HG03354 (cell line): ENCODE measurements at regions not wholly inside any gene's neighbourhood (a gene's known extent, or its start where the extent isn't known, plus 50 kb on each side); places are given as distances from the start of the nearest gene placed in this dataset.
"Not testable (repeated sequence)": the region's sequence is repeated elsewhere in the genome, so short reads cannot be mapped to it uniquely, and the experiment has no call there.

Source experiments
- ATAC-seq: cut with Tn5 transposase; IDR thresholded peaks from one replicate; pipeline ENCODE4 v1.9.1; 2021; ENCODE audit warnings: mild to moderate bottlenecking; ENCODE audit not compliant: unreplicated experiment, poor library complexity, severe bottlenecking

DNA sequence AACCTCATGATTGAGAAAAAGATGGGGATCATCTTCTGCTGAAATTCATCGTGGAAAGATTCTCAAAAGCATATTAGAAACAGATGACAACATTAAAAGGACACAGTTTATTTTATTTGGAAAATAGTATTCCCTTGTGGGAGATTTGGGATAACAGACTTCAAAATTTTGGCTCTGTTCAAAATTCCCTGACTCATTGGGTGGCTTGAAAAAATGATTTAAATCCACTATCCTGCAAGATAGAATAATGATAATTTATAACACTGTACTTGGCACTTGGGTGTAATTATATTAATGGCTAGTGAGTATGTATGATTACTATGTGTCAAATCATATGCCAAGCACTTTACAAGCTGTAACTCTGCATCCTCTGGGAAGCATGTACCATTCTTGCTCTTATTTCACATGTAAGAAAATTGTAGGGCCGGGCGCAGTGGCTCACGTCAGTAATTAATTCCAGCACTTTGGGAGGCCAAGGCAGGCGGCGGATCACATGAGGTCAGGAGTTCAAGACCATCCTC is 128.8 kb downstream of the LMNTD1 start:
- no peak for ATAC-seq

DNA sequence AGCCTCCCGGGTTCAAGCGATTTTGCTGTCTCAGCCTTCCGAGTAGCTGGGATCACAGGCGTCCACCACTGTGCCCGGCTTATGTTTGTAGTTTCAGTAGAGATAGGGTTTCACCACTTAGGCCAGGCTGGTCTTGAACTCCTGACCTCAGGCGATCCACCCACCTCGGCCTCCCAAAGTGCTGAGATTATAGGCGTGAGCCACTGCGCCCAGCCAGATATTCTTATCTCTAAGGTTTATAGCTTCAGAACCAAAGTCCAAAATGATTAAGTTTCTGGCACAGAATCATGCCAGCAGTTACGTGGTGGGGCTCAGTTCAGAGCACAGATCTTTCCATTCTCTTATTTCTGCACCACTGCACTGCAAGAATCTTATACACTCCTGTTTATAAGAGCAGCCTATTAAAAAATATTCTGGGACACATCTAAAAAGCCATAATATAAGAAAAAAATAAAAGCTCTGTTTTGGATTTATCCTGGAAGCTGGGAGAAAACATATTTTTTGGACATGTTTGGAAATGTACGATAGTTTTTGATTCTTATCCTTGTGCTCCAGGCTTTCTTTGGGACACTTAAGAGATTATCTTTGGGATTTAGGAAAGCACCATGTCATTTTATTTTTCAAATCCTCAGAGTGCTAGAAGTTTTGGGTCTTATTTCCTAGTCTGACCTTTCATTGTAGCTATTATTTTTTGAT is 129.6 kb downstream of the LMNTD1 start:
- no peak for ATAC-seq

DNA sequence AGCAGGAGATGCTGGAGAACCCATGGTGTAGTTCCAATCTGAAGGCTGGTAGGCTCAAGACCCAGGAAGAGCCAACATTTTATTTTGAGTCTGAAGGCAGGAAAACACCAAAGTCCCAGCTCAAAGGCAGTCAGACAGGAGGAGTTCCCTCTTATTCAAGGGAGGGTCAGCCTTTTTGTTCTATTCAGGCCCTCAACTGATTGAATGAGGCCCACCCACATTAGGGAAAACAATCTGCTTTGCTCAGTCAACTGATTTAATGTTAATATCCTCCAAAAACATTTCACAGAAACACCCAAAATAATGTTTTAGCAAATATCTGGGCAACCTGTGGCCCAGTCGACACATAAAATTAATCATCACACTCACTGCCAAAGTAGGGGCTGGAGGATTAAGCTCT is 130.8 kb downstream of the LMNTD1 start:
- no peak for ATAC-seq

DNA sequence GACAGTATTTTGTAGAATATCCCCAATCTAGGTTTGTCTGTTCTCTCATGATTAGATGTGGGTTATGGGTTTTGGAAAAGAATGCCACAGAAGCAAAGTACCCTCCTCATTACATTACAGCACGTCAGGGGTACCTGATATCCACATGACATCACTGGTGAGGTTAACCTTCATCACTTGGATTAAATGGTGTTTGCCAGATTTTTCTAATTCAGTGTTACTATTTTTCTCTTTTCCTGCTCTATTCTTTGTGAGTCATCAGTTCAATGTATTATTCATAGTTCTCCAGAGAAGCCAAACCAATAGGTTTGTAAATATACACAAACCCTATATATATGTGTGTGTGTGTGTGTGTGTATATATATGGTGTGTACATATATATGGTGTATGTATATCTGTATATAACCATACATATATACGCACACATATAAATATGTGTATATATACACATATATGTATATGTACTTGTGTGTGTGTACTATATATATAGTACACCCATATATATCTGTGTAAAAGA is 131.4 kb downstream of the LMNTD1 start:
- no peak for ATAC-seq

DNA sequence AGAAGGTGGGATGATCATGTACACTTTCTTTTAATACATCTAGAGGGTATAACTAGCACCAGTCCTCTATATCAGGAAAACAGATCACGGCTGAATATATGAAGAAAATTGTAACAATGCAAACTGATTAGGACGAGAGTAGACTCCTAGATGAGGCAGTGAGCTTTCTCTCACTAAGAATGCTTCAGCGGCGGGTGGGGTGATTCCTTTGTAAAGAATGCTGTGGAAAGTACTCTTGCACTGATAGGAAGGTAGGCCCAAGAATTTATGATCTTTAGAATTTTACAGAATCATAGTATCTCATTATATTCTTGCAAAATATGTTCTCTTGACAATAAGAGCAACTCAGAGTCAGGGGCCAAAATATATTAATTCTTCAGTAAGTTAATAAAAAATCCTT is 133.0 kb downstream of the LMNTD1 start:
- ATAC-seq, result no peak

DNA sequence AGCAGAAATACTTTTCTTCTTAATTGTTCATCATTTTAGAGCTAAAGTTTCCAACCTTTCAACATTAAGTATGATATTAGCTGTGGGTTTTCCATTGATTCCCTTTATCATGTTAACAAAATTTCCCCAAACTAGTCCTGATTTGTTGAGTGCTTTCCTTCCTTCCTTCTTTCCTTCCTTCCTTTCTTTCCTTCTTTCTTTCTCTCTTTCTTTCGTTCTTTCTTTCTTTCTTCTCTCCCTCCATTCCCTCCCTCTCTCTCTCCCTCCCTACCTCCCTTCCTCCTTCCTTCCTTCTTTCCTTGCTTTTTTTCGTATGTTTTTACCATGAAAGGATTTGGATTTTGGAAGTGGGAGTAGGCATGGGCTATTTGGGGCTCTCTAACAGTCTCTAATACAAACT is 133.5 kb downstream of the LMNTD1 start:
- no peak for ATAC-seq

DNA sequence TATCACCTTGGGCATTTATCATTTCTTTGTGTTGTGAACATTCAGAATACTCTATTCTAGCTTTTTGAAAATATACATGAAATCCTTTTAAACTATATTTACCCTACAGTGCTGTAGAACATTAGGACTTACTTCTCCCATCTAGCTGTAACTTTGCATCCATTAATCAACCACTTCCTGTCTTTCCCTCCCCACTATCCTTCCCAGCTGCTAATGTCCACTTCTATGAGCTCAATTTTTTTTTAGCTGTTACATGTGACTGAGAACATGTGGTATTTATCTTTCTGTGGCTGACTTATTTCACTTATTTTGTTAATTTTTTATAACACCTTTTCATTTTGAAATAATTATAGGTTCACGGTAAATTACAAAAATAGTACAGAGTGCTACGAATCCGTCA is 136.0 kb downstream of the LMNTD1 start:
- no peak for ATAC-seq

DNA sequence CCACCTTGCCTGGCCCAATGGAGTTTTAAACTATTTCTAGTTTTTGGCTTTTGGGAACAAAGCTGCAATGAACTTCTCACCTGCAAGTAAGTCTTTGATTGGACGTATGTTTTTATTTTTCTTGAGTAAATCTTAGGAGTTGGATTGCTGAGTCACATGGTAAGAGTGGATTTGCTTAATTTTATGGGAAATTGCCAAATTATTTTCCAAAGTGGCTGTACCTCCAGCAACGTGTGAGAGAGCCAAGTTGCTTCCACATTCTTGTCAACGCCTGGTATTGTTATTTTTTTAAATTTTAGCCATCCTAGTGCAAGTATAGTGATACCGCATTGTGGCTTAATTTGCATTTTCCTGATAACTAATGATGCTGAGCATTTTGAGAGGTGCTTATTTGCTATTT is 136.6 kb downstream of the LMNTD1 start:
- no peak for ATAC-seq

DNA sequence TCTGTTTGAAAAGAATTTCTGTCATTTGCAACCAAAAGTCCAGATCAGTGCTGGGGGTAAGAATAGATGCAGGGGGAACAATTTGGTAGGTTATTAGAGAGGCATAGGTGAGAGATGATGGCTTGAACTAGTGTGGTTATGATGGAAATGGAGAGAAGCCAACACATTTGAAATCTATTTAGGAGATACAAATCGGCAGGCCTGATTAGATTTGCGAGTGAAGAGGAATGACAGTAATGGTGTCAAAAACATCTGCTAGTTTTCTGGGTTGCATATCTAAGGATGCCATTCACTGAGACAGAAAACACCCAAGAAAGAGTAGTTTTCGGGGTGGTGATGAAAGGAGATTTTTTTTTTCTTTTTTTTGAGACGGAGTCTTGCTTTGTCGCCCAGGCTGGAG is 138.1 kb downstream of the LMNTD1 start:
- ATAC-seq, result no peak

DNA sequence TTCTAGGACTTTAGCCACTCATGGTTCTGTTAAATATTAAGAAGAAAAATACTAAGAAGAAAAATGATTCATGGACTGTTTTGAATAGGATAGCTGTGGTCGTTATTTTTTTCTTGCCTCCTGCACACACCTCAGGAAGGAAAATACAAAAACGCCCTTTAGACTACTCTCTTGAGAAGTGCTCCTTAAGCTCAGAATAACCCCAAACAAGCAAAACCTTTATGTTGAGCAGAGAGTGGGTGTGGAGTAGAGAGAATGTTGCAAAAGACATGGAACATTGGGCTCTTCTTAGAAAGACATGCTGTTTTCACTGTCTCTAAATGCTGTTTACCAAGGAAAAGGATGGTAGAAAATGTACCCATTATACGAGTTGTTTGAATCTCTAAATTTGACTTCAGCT is 140.3 kb downstream of the LMNTD1 start:
- no peak for ATAC-seq

DNA sequence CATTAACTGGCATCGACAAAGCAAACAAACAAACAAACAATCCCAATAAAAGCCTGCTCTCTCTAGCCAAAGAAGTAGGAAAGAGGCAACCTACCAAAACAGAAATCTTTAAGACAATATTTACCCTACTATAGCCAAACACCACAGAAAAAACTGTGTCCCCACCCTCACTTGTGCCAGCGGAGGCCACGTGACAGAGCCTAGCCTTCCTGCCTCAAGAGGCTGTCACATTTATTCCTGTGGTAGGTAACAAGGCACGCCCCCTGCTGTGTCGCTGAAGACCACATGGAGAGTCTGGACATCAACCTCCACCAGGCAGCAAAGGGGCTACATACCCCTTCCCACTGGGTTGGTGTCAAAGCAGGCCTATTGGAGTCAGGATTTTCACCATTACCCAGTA is 148.1 kb downstream of the LMNTD1 start:
- ATAC-seq, result no peak

DNA sequence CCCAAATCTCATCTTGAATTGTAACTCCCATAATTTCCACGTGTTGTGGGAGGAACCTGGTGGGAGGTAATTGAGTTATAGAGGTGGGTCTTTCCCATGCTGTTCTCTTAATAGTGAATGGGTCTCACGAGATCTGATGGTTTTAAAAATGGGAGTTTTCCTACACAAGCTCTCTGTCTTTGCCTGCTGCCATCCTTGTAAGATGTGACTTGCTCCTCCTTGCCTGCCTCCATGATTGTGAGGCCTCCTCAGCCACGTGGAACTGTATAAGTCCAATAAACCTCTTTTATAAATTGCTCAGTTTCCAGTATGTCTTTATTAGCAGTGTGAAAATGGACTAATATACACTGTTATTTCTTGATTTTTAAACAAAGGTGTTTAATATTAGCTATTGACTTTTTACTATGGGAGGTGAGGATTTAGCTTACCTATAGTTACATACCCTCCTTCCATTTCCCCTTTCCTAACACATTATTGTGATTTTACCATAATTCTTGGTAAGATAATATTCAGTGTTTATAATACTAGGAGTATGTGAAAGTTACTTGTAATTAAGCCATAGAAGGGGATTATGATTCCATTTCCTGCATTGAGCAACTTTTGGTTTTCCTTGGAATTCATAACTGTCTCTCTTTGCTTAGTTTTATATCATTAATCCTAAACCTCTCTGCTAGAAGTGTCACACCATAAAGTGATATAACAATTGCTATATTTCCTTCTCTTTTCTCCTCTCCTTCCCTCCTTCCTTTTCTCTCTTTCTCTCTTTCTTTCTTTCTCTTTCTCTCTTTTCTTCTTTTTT is 151.0 kb upstream of the KRAS start:
- no peak for ATAC-seq

DNA sequence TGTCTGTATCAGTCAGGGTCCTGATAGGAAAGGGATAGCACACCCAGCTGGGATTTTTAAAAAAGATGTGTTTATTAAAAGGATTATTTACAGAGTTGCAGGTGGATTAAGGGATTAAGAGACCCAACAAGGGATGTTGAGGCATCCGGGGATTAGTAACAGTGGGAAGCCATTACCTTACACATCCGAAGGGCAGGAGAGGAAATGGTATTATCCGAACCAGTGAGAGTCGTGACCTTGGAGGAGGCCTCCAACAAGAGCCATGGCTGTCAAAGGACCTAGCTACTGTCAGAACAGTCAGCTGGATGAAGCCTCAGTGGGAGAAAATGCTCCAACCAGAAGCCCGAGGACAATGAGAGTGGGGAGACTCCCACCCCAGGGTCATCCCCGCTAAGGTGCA is 146.3 kb upstream of the KRAS start:
- no peak for ATAC-seq

DNA sequence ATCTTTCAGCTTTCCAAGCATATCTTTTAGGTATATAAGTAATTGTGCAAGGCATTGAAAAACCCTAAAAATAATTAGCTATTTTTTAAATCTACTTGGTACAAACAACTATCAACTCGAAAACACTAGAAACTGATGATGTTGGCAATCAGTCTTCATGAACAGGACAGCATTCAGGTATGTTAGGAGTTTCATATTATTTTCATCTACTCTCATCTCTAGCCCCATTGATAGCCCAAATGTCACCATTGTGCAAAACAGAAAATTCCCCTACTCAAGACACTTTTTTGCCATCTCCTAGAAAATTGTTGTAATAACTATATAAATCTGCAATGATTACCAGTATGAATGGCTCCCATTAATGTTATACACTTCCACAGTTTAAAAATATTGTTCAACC is 144.5 kb upstream of the KRAS start:
- ATAC-seq, result no peak

DNA sequence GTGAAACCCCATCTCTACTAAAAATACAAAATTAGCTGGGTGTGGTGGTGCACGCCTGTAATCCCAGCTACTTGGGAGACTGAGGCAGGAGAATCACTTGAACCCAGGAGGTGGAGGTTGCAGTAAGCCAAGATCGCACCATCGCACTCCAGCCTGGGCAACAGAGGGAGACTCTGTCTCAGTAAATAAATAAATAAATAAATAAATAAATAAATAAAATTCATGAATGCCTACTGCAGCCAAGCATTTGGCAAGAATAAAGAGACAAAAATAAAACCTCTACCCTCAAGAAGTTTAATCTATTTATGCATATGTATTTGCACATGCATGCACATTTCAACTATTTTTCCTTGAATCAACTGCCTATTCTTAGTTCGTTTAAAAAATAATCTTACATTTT is 144.0 kb upstream of the KRAS start:
- not testable (repeated sequence) for ATAC-seq

DNA sequence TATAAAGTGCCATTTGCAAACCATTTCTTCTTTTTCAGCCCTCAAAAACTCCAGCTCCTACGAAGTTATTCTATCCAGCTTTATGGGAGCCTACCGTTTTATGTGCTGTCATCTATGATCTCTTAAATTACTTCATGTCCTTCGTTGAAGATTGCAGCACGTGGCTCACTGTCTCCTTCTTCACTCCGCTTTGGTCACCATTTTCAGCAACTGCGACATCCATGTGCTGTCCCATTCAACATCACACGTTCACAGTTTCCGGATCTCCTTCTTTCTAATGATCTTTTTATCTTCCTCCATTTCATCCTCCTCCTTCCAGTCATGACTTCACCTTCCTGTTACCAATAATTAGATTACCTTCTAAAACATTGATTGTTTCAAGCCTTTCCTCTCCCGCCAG is 143.3 kb upstream of the KRAS start:
- ATAC-seq, result no peak

DNA sequence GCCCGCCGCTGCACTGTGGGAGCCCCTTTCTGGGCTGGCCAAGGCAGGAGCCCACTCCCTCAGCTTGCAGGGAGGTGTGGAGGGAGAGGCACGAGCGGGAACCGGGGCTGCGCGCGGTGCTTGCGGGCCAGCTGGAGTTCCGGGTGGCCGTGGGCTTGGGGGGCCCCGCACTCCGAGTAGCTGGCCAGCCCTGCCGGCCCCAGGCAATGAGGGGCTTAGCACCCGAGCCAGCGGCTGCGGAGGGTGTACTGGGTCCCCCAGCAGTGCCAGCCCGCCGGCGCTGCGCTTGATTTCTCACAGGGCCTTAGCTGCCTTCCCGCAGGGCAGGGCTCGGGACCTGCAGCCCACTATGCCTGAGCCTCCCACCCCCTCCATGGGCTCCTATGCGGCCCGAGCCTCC is 140.6 kb upstream of the KRAS start:
- not testable (repeated sequence) for ATAC-seq

DNA sequence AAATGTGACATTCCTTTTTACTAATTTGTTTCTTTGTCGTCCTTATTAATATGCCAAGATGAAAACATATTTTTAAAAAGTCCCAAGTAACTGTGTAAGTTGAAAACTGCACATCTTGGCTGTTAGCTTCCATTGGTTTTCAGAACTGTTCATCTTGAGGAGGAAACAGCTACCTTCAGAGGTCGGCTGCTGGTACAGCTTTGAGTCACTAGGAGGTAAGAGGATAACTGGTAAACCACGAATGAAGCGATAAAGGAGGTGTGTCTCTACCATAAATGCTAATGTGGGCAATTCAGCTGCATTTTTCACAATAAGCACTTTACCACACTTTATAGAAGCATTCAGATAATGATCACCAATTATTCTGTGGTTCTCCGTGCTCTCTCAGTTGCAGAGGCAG is 137.5 kb upstream of the KRAS start:
- no peak for ATAC-seq

DNA sequence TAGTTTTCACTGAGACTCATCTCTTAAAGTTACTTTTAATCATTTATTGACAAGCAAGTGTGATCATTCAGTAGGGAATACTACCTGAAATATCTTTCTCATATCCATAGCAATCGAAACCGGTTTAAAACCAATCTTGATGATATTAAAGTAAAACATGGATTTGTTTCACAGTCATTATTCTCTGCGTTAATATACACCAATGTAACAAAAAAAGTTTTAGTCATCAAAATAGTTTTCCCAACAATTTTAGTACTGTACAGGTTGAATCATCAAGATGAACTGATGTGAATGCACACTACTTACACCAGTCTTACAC is 137.0 kb upstream of the KRAS start:
- no peak for ATAC-seq

DNA sequence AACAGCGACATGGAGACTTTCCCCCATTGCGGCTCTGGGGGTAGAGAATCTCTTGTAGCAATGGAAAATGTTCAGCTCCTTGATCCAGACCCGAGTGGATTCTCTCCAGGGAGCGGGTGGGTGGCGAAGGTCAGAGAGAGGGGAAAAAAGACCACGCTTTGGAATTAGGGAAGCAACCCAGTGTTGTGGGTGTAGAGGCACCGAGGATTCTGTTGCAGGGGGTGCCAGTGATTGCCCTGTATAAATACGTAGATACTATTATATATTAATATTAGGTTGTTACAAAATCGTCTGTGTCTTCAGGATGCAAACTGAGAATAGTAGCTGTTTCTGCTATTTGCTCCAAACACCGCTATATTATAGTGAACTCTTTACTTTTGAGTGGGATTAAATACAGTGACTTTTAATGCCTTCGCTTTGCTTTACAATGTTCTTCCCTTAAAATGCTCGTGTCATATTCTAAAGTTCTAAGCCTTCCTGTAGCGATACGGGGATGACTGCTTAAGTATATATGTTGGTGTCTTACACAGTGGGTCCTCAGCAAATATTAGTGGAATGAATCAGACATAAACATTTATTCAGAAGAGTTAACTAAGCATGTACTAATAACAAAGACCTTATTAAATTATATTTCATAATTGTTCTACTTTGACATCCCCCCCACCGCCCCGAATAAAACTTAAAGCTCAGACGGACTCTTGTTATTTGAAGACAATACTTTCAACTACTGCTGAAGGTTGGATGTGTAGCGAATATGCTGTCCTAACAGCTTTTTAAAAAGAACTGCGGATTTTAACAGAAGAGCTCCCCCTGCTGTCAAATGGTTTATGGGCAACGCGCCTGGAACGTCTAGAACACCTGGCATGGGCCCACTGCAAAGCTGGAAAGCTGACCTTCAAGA is 136.4 kb upstream of the KRAS start:
- peak; percentile 25 for ATAC-seq
